Astrocyte (in vitro differentiated cells and primary cell): ENCODE measurements at regions not wholly inside any gene's neighbourhood (a gene's known extent, or its start where the extent isn't known, plus 50 kb on each side); places are given as distances from the start of the nearest gene placed in this dataset.
"Not testable (repeated sequence)": the region's sequence is repeated elsewhere in the genome, so short reads cannot be mapped to it uniquely, and the experiment has no call there.

Experiments used
- DNase-seq: peaks from one replicate; pipeline ENCODE4 v3.0.0-alpha.2; 2010; ENCODE audit warnings: low read depth
- FAIRE-seq: peaks from 2 replicates; lab custom pipeline; 2011; peaks lifted over from hg19 to GRCh38; lab: Jason Lieb, UNC
- H2AFZ ChIP-seq: 2 replicates; pipeline ENCODE4 v1.6.0; 2012; ENCODE audit warnings: low read depth, low read length, inconsistent platforms
- H3K27ac ChIP-seq: 2 replicates; pipeline ENCODE4 v1.5.1; 2011; ENCODE audit warnings: low read depth, low read length, inconsistent platforms
- H3K27me3 ChIP-seq: 2 replicates; pipeline ENCODE4 v1.6.0; 2011; ENCODE audit warnings: low read length, inconsistent platforms; ENCODE audit not compliant: insufficient read depth
- H3K36me3 ChIP-seq: 2 replicates; pipeline ENCODE4 v1.5.1; 2011; ENCODE audit warnings: low read length, inconsistent platforms; ENCODE audit not compliant: insufficient read depth
- H3K4me1 ChIP-seq: 2 replicates; pipeline ENCODE4 v1.5.1; 2011; ENCODE audit warnings: low read length, inconsistent platforms; ENCODE audit not compliant: insufficient read depth
- H3K4me2 ChIP-seq: 2 replicates; pipeline ENCODE4 v1.6.0; 2012; ENCODE audit warnings: low read length, inconsistent platforms
- H3K4me3 ChIP-seq: 2 replicates; pipeline ENCODE4 v1.5.1; 2011; ENCODE audit warnings: low read depth, mild to moderate bottlenecking, low read length, inconsistent platforms; ENCODE audit not compliant: insufficient read depth
- H3K79me2 ChIP-seq: 2 replicates; pipeline ENCODE4 v1.6.0; 2012; ENCODE audit warnings: mild to moderate bottlenecking, low read length, inconsistent platforms; ENCODE audit not compliant: insufficient read depth
- H3K9ac ChIP-seq: 2 replicates; pipeline ENCODE4 v1.6.0; 2012; ENCODE audit warnings: mild to moderate bottlenecking, low read length, inconsistent platforms
- H3K9me3 ChIP-seq: 2 replicates; pipeline ENCODE4 v1.5.1; 2012; ENCODE audit warnings: low read depth, mild to moderate bottlenecking, low read length, inconsistent platforms; ENCODE audit not compliant: insufficient read depth
- H4K20me1 ChIP-seq: 2 replicates; pipeline ENCODE4 v1.6.0; 2012; ENCODE audit warnings: low read length, inconsistent platforms; ENCODE audit not compliant: insufficient read depth
- H3K27ac Mint-ChIP-seq: one replicate; pipeline ENCODE4 v1.8.0; 2021; ENCODE audit warnings: mild to moderate bottlenecking, mixed read lengths; ENCODE audit not compliant: unreplicated experiment
- H3K27me3 Mint-ChIP-seq: one replicate; pipeline ENCODE4 v1.8.0; 2021; ENCODE audit warnings: low read depth, mixed read lengths; ENCODE audit not compliant: unreplicated experiment
- H3K36me3 Mint-ChIP-seq: one replicate; pipeline ENCODE4 v1.8.0; 2021; ENCODE audit warnings: low read depth, mixed read lengths; ENCODE audit not compliant: unreplicated experiment
- H3K4me1 Mint-ChIP-seq: one replicate; pipeline ENCODE4 v1.8.0; 2021; ENCODE audit warnings: low read depth, mixed read lengths; ENCODE audit not compliant: unreplicated experiment
- H3K4me3 Mint-ChIP-seq: one replicate; pipeline ENCODE4 v1.8.0; 2021; ENCODE audit warnings: mild to moderate bottlenecking, moderate library complexity, mixed read lengths; ENCODE audit not compliant: unreplicated experiment
- H3K9me3 Mint-ChIP-seq: one replicate; pipeline ENCODE4 v1.8.0; 2021; ENCODE audit warnings: mild to moderate bottlenecking, mixed read lengths; ENCODE audit not compliant: unreplicated experiment

DNA sequence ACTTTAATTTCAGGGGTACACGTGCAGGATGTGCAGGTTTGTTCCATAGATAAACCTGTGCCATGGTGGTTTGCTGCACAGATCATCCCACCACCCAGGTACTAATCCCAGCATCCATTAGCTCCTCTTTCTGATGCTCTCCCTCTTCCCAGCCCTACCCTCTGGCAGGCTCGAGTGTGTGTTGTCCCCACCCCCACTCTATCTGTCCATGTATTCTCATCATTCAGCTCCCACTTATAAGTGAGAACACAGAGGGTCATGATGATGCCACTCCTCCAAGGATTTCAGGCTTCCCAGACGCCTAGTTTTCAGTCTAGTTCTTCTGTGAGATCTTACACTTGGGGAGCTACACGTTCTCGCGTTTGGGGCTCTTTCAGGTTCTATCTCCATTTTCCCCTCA is 93.4 kb upstream of the NBPF11 start:
- H3K4me1 ChIP-seq, H3K4me1 Mint-ChIP-seq, H3K4me3 ChIP-seq, H4K20me1 ChIP-seq, H2AFZ ChIP-seq, H3K27me3 Mint-ChIP-seq, H3K9ac ChIP-seq, H3K4me3 Mint-ChIP-seq, DNase-seq, H3K27me3 ChIP-seq, H3K9me3 Mint-ChIP-seq, H3K36me3 ChIP-seq, FAIRE-seq, H3K9me3 ChIP-seq, H3K36me3 Mint-ChIP-seq, H3K4me2 ChIP-seq, H3K27ac Mint-ChIP-seq, H3K79me2 ChIP-seq, H3K27ac ChIP-seq: not testable (repeated sequence)

DNA sequence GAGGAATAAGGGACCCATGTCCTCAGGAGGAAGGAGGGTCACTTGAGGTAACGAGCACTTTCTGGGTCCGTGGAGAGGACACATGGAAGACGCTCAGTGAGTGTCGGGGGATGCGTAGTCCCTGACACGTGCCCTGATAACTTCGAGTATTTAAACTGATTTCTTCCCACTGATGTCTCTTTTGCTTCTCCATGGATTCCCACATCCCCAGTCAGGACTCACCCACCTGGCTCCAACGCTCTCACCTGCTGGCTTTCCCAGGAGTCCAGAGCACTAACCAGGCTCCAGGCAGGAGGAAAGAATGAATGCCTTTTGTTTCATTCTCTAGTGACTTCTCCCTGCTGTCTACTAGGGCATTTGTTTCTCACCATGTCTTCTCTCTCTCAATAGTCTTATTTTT is 81.2 kb upstream of the NBPF11 start:
- H3K27me3 Mint-ChIP-seq, H3K27ac Mint-ChIP-seq, H3K4me1 Mint-ChIP-seq: not testable (repeated sequence)

DNA sequence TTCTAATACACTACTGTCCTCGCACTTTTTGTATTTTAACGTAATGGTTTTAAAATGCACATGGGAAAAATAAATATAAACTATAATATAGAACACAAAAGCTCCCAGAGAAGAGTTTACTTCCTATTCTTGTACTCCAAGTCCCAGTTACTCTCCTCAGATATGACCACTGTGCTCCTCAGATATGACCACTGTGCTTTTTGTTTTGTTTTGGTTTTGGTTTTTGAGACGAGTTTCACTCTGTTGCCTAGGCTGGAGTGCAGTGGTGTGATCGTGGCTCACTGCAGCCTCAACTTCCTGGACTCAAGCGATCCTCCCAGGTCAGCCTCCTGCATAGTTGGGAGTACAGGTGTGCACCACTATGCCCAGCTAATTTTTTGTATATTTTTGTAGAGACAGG is 76.8 kb upstream of the NBPF11 start:
- not testable (repeated sequence) for H3K9me3 ChIP-seq, FAIRE-seq, H3K4me3 Mint-ChIP-seq, H3K4me3 ChIP-seq, H3K36me3 ChIP-seq, H3K27me3 ChIP-seq, H3K36me3 Mint-ChIP-seq, DNase-seq, H3K9me3 Mint-ChIP-seq, H3K79me2 ChIP-seq, H3K9ac ChIP-seq, H3K27ac ChIP-seq, H3K4me2 ChIP-seq, H3K27me3 Mint-ChIP-seq, H3K4me1 Mint-ChIP-seq, H3K4me1 ChIP-seq, H3K27ac Mint-ChIP-seq, H2AFZ ChIP-seq, H4K20me1 ChIP-seq

More for the DNA sequence above, 81.2 kb upstream of the NBPF11 start:
- H3K9me3 Mint-ChIP-seq, DNase-seq, H3K36me3 Mint-ChIP-seq, H3K4me3 ChIP-seq, H3K36me3 ChIP-seq, H3K9ac ChIP-seq, H3K27me3 ChIP-seq, FAIRE-seq, H3K4me3 Mint-ChIP-seq, H4K20me1 ChIP-seq, H3K4me1 ChIP-seq, H3K4me2 ChIP-seq, H3K79me2 ChIP-seq, H2AFZ ChIP-seq, H3K9me3 ChIP-seq, H3K27ac ChIP-seq: not testable (repeated sequence)

DNA sequence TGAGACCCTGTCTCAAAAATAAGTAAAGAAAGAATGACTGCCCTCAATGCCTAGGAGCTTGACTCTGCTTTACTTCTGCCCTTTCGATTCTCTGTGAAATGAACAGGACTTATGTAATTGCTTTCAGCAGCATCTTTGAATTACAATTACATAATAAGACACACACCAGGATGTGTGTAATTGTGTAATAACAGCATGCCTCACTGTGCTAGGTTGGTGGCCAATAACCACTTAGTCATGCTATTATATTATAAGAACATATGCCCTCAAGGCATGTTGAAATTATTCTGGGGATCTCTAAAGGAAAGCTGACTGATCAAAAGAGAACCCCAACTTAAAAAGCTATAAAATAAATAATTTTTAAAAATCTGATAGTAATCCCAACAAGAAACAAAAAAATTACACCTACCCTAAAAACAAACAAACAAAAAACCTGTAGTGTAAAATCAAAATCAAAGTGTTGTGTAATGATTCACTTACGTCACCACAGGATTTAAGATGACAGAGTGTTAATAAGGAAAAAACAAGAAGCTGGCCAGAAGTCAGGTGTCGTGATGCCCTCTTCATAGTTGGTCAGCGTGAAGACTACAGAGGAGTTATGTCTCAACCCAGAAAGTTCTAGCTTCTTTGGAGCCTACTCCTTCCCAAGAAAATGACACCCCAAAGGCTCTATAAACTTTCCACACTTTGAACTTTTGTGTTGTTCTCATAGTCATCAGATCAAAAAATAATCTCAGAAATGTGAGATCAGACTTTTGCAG is 70.5 kb upstream of the NBPF11 start:
- not testable (repeated sequence) for H3K9me3 Mint-ChIP-seq, H3K27ac Mint-ChIP-seq, H3K79me2 ChIP-seq, H3K4me2 ChIP-seq, H3K4me3 Mint-ChIP-seq, H3K9ac ChIP-seq, H3K4me1 ChIP-seq, H3K4me3 ChIP-seq, H3K36me3 Mint-ChIP-seq, H3K9me3 ChIP-seq, H3K27me3 ChIP-seq, FAIRE-seq, H3K27me3 Mint-ChIP-seq, H3K36me3 ChIP-seq, DNase-seq, H2AFZ ChIP-seq, H4K20me1 ChIP-seq, H3K4me1 Mint-ChIP-seq, H3K27ac ChIP-seq

DNA sequence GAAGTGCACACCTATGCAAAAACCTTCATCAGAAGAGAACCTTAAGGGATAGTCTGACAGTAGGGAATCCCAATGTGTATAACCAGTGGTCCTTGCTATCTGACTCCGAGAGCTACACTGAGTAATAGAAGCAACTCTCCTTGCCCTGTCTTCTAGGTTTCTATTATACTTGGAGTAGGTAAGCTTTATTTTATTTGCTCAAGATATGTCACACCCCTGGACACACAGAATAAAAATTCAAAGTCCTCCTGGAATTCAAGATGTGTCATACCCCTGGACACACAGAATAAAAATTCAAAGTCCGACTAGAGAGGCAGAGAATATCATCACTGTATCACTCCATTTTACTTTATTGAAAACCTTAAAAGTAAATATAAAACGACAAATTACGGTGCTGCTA is 69.5 kb upstream of the NBPF11 start:
- not testable (repeated sequence) for DNase-seq, H3K4me3 ChIP-seq, H3K9ac ChIP-seq, H4K20me1 ChIP-seq, H3K27ac Mint-ChIP-seq, H3K36me3 Mint-ChIP-seq, H3K4me2 ChIP-seq, H3K27me3 ChIP-seq, H3K4me3 Mint-ChIP-seq, H3K9me3 Mint-ChIP-seq, H3K27ac ChIP-seq, H3K36me3 ChIP-seq, FAIRE-seq, H3K4me1 ChIP-seq, H3K9me3 ChIP-seq, H3K27me3 Mint-ChIP-seq, H3K4me1 Mint-ChIP-seq, H2AFZ ChIP-seq, H3K79me2 ChIP-seq

DNA sequence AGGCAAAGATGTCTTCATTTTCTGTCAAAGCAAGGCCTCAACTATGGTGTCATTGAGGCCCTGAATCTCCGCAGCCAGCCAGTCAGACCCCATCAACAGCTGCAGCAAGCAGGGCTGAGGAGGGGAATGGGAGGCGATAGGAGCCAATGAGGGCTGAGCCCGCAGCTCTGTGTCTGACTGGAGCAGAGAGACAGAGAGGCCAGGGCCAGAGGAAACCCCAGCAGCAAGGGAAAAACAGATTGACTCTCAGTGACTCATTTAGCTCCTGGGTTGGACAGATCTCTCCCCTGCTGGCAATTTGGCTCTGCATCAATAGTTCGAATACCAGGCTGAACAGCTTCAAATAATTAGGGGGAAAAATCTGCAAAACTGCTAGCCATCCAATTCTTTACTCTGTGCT is 67.1 kb upstream of the NBPF11 start:
- FAIRE-seq, H3K9me3 Mint-ChIP-seq, H3K9me3 ChIP-seq, H3K4me3 Mint-ChIP-seq, H3K36me3 Mint-ChIP-seq, H3K4me3 ChIP-seq, H3K4me1 Mint-ChIP-seq, H3K27me3 Mint-ChIP-seq, H2AFZ ChIP-seq, H3K79me2 ChIP-seq, H3K27me3 ChIP-seq, H3K4me2 ChIP-seq, DNase-seq, H3K4me1 ChIP-seq, H3K36me3 ChIP-seq, H3K27ac ChIP-seq, H4K20me1 ChIP-seq, H3K27ac Mint-ChIP-seq, H3K9ac ChIP-seq: not testable (repeated sequence)
